ENCODE measurements at regions not wholly inside any gene's neighbourhood (a gene's known extent, or its start where the extent isn't known, plus 50 kb on each side); places are given as distances from the start of the nearest gene placed in this dataset.

- DNase-seq (ENCODE audit: low read depth, low spot score) = no peak
Observed at GRCh38 chr9:1267141-1267570, 217.0 kb downstream of the DMRT2 start.

- no peak for DNase-seq (ENCODE audit: low read depth, low spot score)
Observed at GRCh38 chr9:1267581-1267980, 217.4 kb downstream of the DMRT2 start.

GRCh38 chr9:1269533-1270315, 219.6 kb downstream of the DMRT2 start:
- no peak for DNase-seq (ENCODE audit: low read depth, low spot score)

GRCh38 chr9:1271367-1271766, 221.2 kb downstream of the DMRT2 start:
- no peak for DNase-seq (ENCODE audit: low read depth, low spot score)

- no peak for DNase-seq (ENCODE audit: low read depth, low spot score)
Observed at GRCh38 chr9:1271786-1272185, 221.6 kb downstream of the DMRT2 start.

- no peak for DNase-seq (ENCODE audit: low read depth, low spot score)
Observed at GRCh38 chr9:1272488-1272887, 222.3 kb downstream of the DMRT2 start.

- no peak for DNase-seq (ENCODE audit: low read depth, low spot score)
Observed at GRCh38 chr9:1273859-1274258, 223.7 kb downstream of the DMRT2 start.

GRCh38 chr9:1274334-1274733, 224.2 kb downstream of the DMRT2 start:
- no peak for DNase-seq (ENCODE audit: low read depth, low spot score)

- DNase-seq (ENCODE audit: low read depth, low spot score) = no peak
Observed at GRCh38 chr9:1276474-1276873, 226.3 kb downstream of the DMRT2 start.

- no peak for DNase-seq (ENCODE audit: low read depth, low spot score)
Observed at GRCh38 chr9:1284727-1285126, 234.6 kb downstream of the DMRT2 start.

- no peak for DNase-seq (ENCODE audit: low read depth, low spot score)
Observed at GRCh38 chr9:1285526-1285925, 235.4 kb downstream of the DMRT2 start.

- no peak for DNase-seq (ENCODE audit: low read depth, low spot score)
Observed at GRCh38 chr9:1292384-1292783, 242.2 kb downstream of the DMRT2 start.

- no peak for DNase-seq (ENCODE audit: low read depth, low spot score)
Observed at GRCh38 chr9:1294641-1295258, 244.6 kb downstream of the DMRT2 start.

GRCh38 chr9:1296331-1296730, 246.2 kb downstream of the DMRT2 start:
- no peak for DNase-seq (ENCODE audit: low read depth, low spot score)

GRCh38 chr9:1298046-1298445, 247.9 kb downstream of the DMRT2 start:
- no peak for DNase-seq (ENCODE audit: low read depth, low spot score)

- DNase-seq (ENCODE audit: low read depth, low spot score) = no peak
Observed at GRCh38 chr9:1300941-1301340, 250.8 kb downstream of the DMRT2 start.

- DNase-seq (ENCODE audit: low read depth, low spot score) = no peak
Observed at GRCh38 chr9:1303932-1304331, 253.8 kb downstream of the DMRT2 start.

GRCh38 chr9:1311462-1312042, 261.4 kb downstream of the DMRT2 start:
- DNase-seq (ENCODE audit: low read depth, low spot score) = no peak

GRCh38 chr9:1319436-1319835, 269.3 kb downstream of the DMRT2 start:
- no peak for DNase-seq (ENCODE audit: low read depth, low spot score)

- no peak for DNase-seq (ENCODE audit: low read depth, low spot score)
Observed at GRCh38 chr9:1320051-1320557, 269.9 kb downstream of the DMRT2 start.

- DNase-seq (ENCODE audit: low read depth, low spot score) = no peak
Observed at GRCh38 chr9:1320607-1321195, 270.5 kb downstream of the DMRT2 start.

GRCh38 chr9:1327467-1327866, 277.3 kb downstream of the DMRT2 start:
- DNase-seq (ENCODE audit: low read depth, low spot score) = no peak
